GM12891 (cell line): ENCODE measurements at regions not wholly inside any gene's neighbourhood (a gene's known extent, or its start where the extent isn't known, plus 50 kb on each side); places are given as distances from the start of the nearest gene placed in this dataset.

Experiments
- POLR2A ChIP-seq: IDR thresholded peaks from 2 replicates; pipeline ENCODE4 v1.6.1; 2011; ENCODE audit warnings: low read depth, low read length, control low read depth
- POLR2AphosphoS5 ChIP-seq: IDR thresholded peaks from 2 replicates; pipeline ENCODE4 v1.6.1; 2011; ENCODE audit warnings: low read depth, low read length, control low read depth
- SPI1 ChIP-seq: IDR thresholded peaks from 2 replicates; pipeline ENCODE4 v1.6.1; 2011; ENCODE audit warnings: low read depth, low read length, control low read depth
- TAF1 ChIP-seq: IDR thresholded peaks from 2 replicates; pipeline ENCODE4 v1.6.1; 2011; ENCODE audit warnings: low read depth, low read length, control low read depth

DNA sequence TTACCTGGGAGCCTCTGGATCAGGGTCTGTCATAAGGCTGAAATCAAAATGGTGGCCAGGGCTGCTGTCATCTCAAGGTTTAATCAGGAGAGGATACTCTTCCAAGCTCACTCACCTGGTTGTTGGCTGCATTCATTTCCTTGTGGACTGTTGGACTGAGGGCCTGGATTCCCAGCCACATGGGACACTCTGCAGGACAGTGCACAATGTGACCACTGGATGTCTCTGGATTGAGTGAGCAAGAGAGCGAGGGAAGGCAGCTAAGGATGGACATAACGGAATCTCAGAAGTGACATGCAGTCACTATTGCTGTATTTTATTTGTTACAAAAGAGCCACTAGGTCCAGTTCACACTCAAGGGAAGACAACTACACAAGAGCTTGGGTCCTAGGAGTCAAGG, 229.1 kb downstream of the S1PR1 start:
- TF ChIP-seq POLR2AphosphoS5, result no peak
- TF ChIP-seq POLR2A, result no peak
- no peak for TF ChIP-seq SPI1
- no peak for TF ChIP-seq TAF1
